Lower lobe of right lung (tissue), 2 donors: ENCODE measurements at regions not wholly inside any gene's neighbourhood (a gene's known extent, or its start where the extent isn't known, plus 50 kb on each side); places are given as distances from the start of the nearest gene placed in this dataset.
"Not testable (repeated sequence)": the region's sequence is repeated elsewhere in the genome, so short reads cannot be mapped to it uniquely, and the experiment has no call there.

Experiments
- ATAC-seq, 2 donors: fragments of 200-7000 bp; cut with Tn5 transposase; one replicate each; pipeline ENCODE4 v1.9.1; 2020 to 2022; ENCODE audit warnings: mild to moderate bottlenecking in 2 of 2, moderate library complexity in 2 of 2
- DNase-seq: peaks from one replicate; pipeline ENCODE4 v3.0.0-alpha.2; 2020
- H3K27ac ChIP-seq: fragments of 200-600 bp; one replicate; pipeline ENCODE4 v1.8.0; 2022
- H3K27me3 ChIP-seq: fragments of 200-600 bp; one replicate; pipeline ENCODE4 v1.8.0; 2022; ENCODE audit warnings: low read depth
- H3K36me3 ChIP-seq: fragments of 200-600 bp; one replicate; pipeline ENCODE4 v1.8.0; 2022; ENCODE audit warnings: mild to moderate bottlenecking
- H3K4me1 ChIP-seq: fragments of 200-600 bp; one replicate; pipeline ENCODE4 v1.8.0; 2022
- H3K4me3 ChIP-seq: fragments of 200-600 bp; one replicate; pipeline ENCODE4 v1.8.0; 2022; ENCODE audit warnings: mild to moderate bottlenecking
- H3K9me3 ChIP-seq: fragments of 200-600 bp; one replicate; pipeline ENCODE4 v1.8.0; 2022
- intact Hi-C: fragments of 100-400 bp; cut with DNase I; formaldehyde crosslinking; loops from one replicate; pipeline ENCODE4 v1.11.0; 2022
- TF ChIP-seq, protein P1 (sequence below): fragments of 200-600 bp; IDR thresholded peaks from one replicate; pipeline ENCODE4 v1.8.0; 2022; ENCODE audit warnings: antibody characterized with exemption, mild to moderate bottlenecking
- donor health status: DM: no; HTN: yes; CAD: no; lungs with severe emphysema.

DNA sequence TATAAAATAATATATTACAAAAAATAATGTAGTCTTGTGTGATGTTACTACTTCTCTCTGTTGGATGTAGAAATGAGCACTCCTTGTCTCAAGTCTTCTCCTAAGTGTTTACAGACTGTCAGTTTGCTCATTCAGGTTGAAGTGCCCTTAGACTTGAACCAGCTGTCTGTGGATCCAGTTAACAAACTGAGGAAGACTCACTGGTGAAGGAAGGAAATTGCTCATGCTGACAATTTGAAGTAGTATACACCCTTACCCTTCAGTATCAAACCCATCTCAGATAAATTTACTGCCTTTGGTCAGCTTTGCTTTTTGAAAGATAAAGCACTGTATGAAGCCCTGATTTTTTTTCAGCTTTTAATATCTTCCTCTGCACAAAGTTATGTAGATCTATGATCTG is 854.2 kb upstream of the ZEB2 start:
- TF ChIP-seq, protein P1, sequence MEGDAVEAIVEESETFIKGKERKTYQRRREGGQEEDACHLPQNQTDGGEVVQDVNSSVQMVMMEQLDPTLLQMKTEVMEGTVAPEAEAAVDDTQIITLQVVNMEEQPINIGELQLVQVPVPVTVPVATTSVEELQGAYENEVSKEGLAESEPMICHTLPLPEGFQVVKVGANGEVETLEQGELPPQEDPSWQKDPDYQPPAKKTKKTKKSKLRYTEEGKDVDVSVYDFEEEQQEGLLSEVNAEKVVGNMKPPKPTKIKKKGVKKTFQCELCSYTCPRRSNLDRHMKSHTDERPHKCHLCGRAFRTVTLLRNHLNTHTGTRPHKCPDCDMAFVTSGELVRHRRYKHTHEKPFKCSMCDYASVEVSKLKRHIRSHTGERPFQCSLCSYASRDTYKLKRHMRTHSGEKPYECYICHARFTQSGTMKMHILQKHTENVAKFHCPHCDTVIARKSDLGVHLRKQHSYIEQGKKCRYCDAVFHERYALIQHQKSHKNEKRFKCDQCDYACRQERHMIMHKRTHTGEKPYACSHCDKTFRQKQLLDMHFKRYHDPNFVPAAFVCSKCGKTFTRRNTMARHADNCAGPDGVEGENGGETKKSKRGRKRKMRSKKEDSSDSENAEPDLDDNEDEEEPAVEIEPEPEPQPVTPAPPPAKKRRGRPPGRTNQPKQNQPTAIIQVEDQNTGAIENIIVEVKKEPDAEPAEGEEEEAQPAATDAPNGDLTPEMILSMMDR, result no peak
- no peaks in the 10 kb centered on the region for H3K27me3 ChIP-seq
- no peaks in the 10 kb centered on the region for H3K4me1 ChIP-seq
- intact Hi-C loops, result no loop called here
- no peak for ATAC-seq
- no peak for DNase-seq
- H3K27ac ChIP-seq, result no peak overlapping the region
- H3K9me3 ChIP-seq, result no peaks in the 10 kb centered on the region
- H3K36me3 ChIP-seq, result no peaks in the 10 kb centered on the region
- H3K4me3 ChIP-seq, result no peak overlapping the region

DNA sequence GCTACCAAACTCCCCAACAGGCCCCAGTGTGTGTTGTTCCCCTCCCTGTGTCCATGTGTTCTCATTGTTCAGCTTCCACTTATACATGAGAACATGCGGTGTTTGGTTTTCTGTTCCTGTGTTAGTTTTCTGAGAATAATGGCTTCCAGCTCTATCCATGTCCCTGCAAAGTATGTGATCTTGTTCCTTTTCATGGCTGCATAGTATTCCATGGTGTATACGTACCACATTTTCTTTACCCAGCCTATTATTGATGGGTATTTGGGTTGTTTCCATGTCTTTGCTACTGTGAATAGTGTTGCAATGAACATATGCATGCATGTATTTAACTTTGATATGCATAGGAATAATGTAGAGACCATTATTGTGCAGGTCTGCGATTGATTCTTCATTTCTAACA is 847.4 kb upstream of the ZEB2 start:
- H3K27me3 ChIP-seq, H3K36me3 ChIP-seq, H3K4me3 ChIP-seq, H3K27ac ChIP-seq, DNase-seq, H3K4me1 ChIP-seq, intact Hi-C loops, H3K9me3 ChIP-seq, ATAC-seq: not testable (repeated sequence)

DNA sequence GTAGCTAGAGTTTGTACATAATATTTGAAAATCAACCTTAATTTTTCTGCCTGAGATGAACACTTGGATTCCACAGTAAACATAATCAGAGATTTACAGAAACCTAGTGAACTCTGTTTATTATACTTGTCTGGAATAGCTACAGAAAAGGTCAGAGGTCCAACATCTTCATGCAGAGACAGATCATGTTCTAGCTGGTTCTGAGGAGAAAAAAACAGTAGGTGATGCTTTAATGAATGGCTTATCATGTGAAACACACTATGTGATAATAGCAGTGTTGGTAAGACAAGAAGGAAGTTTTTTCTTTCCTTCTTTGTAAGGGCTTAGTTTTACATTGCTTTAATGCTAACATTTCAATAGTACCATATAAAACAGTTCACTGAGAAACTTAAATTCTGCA is 846.4 kb upstream of the ZEB2 start:
- ATAC-seq, result no peak
- H3K4me3 ChIP-seq, result no peak overlapping the region
- H3K27ac ChIP-seq, result no peak overlapping the region
- H3K27me3 ChIP-seq, result no peaks in the 10 kb centered on the region
- H3K9me3 ChIP-seq, result no peaks in the 10 kb centered on the region
- intact Hi-C loops, result no loop called here
- no peak for DNase-seq
- no peaks in the 10 kb centered on the region for H3K4me1 ChIP-seq
- no peaks in the 10 kb centered on the region for H3K36me3 ChIP-seq
- TF ChIP-seq, protein P1, result no peak

DNA sequence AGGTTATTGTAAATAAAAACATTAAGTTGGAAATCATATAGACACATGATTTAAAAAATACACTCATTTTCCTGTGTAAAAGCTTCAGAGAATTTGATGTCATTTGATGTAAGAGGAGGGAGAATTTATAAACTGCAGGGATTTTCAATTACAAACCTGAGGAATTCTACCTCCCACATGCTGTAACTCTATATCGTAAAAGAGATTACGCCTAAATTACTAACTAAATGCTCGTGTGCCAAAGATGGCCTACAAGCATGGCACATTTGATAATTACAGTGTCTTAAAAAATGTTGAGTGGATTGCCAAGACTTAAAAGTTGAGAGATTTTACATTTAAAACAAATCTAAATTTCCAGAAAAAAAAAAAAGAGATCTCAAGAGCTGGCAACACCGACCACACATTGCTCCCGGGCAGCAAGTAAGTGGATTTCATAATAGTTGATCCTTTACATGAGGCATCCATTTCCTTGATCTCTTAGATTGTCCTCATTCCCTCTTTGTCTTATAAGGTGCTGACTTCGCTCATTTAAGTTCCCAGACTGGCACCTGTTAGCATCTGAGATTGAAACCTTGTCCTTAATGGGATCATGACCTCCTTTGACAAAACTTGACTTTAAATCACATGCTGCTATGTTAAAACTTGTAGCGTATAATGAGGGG is 840.3 kb upstream of the ZEB2 start:
- intact Hi-C loops, result no loop called here
- H3K27me3 ChIP-seq, result no peaks in the 10 kb centered on the region
- TF ChIP-seq, protein P1, result no peak

DNA sequence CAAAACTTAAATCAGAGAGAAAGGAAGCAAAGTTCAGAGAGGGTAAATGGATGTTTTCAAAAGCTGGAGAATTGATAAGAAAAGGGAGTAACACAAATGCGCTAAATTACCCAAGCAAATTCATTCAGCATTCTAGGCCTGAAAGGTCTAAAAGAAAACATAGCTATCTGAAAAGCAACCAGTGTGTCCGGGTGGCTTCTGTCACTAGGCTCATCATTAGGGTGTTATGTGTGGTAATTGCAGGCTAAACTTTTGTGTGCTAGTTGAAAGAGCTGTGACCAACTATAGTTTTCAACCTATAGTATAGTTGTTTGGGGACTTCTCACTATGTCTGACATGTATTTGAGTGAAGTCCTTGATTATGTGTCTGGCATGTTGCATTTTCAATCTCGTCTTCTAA is 839.6 kb upstream of the ZEB2 start:
- TF ChIP-seq, protein P1, result no peak
- no peaks in the 10 kb centered on the region for H3K4me1 ChIP-seq
- H3K9me3 ChIP-seq, result no peaks in the 10 kb centered on the region
- ATAC-seq (no peak), DNase-seq (no peak)
- H3K27me3 ChIP-seq, result no peaks in the 10 kb centered on the region
- intact Hi-C loops, result no loop called here
- H3K4me3 ChIP-seq, result no peak overlapping the region
- H3K36me3 ChIP-seq, result no peaks in the 10 kb centered on the region
- no peak overlapping the region for H3K27ac ChIP-seq

More for the DNA sequence above, 840.3 kb upstream of the ZEB2 start:
- H3K4me3 ChIP-seq, result no peak overlapping the region
- no peak for DNase-seq
- no peaks in the 10 kb centered on the region for H3K36me3 ChIP-seq
- H3K4me1 ChIP-seq, result no peaks in the 10 kb centered on the region
- H3K27ac ChIP-seq, result no peak overlapping the region
- no peak for ATAC-seq
- no peaks in the 10 kb centered on the region for H3K9me3 ChIP-seq

DNA sequence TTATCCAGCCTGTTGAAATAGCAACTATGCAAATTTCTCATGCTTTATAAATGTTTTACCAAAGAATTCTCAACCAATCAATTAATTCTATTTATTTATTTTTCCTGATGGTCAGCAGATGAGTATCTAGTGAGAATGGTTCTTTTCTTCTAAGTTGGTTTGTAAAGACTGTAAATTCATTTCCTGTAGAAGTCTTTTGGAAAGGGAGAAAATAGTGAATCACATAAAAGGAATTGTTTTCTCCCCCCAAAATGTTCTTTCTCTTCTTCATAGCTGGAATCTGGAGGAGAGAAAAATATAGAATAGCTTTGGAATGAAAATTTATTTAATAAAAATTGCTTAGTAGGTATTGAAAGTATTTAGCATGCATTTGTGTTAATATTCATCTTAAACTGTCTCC is 836.1 kb upstream of the ZEB2 start:
- TF ChIP-seq, protein P1, result no peak
- Histone ChIP-seq H3K27ac (no peak overlapping the region), H3K27me3 (no peaks in the 10 kb centered on the region), H3K4me1 (no peaks in the 10 kb centered on the region), H3K4me3 (no peak overlapping the region), H3K9me3 (no peaks in the 10 kb centered on the region), H3K36me3 (no peaks in the 10 kb centered on the region)
- ATAC-seq (no peak), DNase-seq (no peak)
- intact Hi-C loops, result no loop called here
